HG02759 (cell line): ENCODE measurements at regions not wholly inside any gene's neighbourhood (a gene's known extent, or its start where the extent isn't known, plus 50 kb on each side); places are given as distances from the start of the nearest gene placed in this dataset.
A peak's percentile ranks its signal among the peaks of the same experiment; 100 is the strongest.
"Not testable (repeated sequence)": the region's sequence is repeated elsewhere in the genome, so short reads cannot be mapped to it uniquely, and the experiment has no call there.

Experiments used
- ATAC-seq: cut with Tn5 transposase; IDR thresholded peaks from one replicate; pipeline ENCODE4 v1.9.1; 2021; ENCODE audit warnings: mild to moderate bottlenecking, moderate library complexity; ENCODE audit not compliant: unreplicated experiment

- ATAC-seq: not testable (repeated sequence)
These were observed 128.5 kb downstream of the EMP1 start for GRCh38 chr12:13325037-13325436.

- ATAC-seq: no peak
These were observed 121.9 kb downstream of the EMP1 start for GRCh38 chr12:13318231-13319015.

GRCh38 chr12:13316587-13317246 is 120.2 kb downstream of the EMP1 start:
- ATAC-seq: no peak

GRCh38 chr12:13313886-13314285 is 117.4 kb downstream of the EMP1 start:
- ATAC-seq: no peak

- ATAC-seq: no peak
These were observed 115.0 kb downstream of the EMP1 start for GRCh38 chr12:13311551-13311950.

GRCh38 chr12:13307143-13307816 is 110.8 kb downstream of the EMP1 start:
- no peak for ATAC-seq

GRCh38 chr12:13304924-13305323 is 108.4 kb downstream of the EMP1 start:
- no peak for ATAC-seq

- no peak for ATAC-seq
These were observed 102.9 kb downstream of the EMP1 start for GRCh38 chr12:13299457-13299856.

GRCh38 chr12:13293096-13293495 is 96.6 kb downstream of the EMP1 start:
- no peak for ATAC-seq

GRCh38 chr12:13289653-13290289 is 93.2 kb downstream of the EMP1 start:
- no peak for ATAC-seq

- no peak for ATAC-seq
These were observed 92.6 kb downstream of the EMP1 start for GRCh38 chr12:13288937-13289652.

GRCh38 chr12:13288501-13288900 is 92.0 kb downstream of the EMP1 start:
- ATAC-seq: no peak

- no peak for ATAC-seq
These were observed 87.3 kb downstream of the EMP1 start for GRCh38 chr12:13283867-13284266.

GRCh38 chr12:13282861-13283260 is 86.3 kb downstream of the EMP1 start:
- no peak for ATAC-seq

- peak; percentile 71 for ATAC-seq
These were observed 81.8 kb downstream of the EMP1 start for GRCh38 chr12:13278249-13278787.

- no peak for ATAC-seq
These were observed 80.8 kb downstream of the EMP1 start for GRCh38 chr12:13277293-13277692.

GRCh38 chr12:13275241-13276085 is 78.9 kb downstream of the EMP1 start:
- no peak for ATAC-seq

GRCh38 chr12:13273850-13274249 is 77.3 kb downstream of the EMP1 start:
- ATAC-seq: no peak

- no peak for ATAC-seq
These were observed 76.6 kb downstream of the EMP1 start for GRCh38 chr12:13273097-13273496.

GRCh38 chr12:13270817-13271216 is 74.3 kb downstream of the EMP1 start:
- ATAC-seq: no peak
